HG03045 (cell line): ENCODE measurements at regions not wholly inside any gene's neighbourhood (a gene's known extent, or its start where the extent isn't known, plus 50 kb on each side); places are given as distances from the start of the nearest gene placed in this dataset.
A peak's percentile ranks its signal among the peaks of the same experiment; 100 is the strongest.

Experiments
- ATAC-seq: cut with Tn5 transposase; IDR thresholded peaks from one replicate; pipeline ENCODE4 v1.9.1; 2021; ENCODE audit warnings: mild to moderate bottlenecking, moderate library complexity; ENCODE audit not compliant: unreplicated experiment

GRCh38 chr5:121296356-121296755, 555.3 kb upstream of the FTMT start:
- no peak for ATAC-seq

GRCh38 chr5:121299153-121299552, 552.5 kb upstream of the FTMT start:
- no peak for ATAC-seq

- ATAC-seq: no peak
Observed at GRCh38 chr5:121304838-121305237, 546.8 kb upstream of the FTMT start.

GRCh38 chr5:121313886-121314285, 537.8 kb upstream of the FTMT start:
- no peak for ATAC-seq

- ATAC-seq: no peak
Observed at GRCh38 chr5:121315786-121316185, 535.9 kb upstream of the FTMT start.

GRCh38 chr5:121319292-121319691, 532.4 kb upstream of the FTMT start:
- ATAC-seq: no peak

GRCh38 chr5:121325930-121326329, 525.8 kb upstream of the FTMT start:
- ATAC-seq: no peak

GRCh38 chr5:121350181-121350930, 501.3 kb upstream of the FTMT start:
- ATAC-seq: no peak

- ATAC-seq: no peak
Observed at GRCh38 chr5:121366515-121366914, 485.2 kb upstream of the FTMT start.

GRCh38 chr5:121373371-121373770, 478.3 kb upstream of the FTMT start:
- no peak for ATAC-seq

- ATAC-seq: no peak
Observed at GRCh38 chr5:121377461-121377860, 474.2 kb upstream of the FTMT start.

- no peak for ATAC-seq
Observed at GRCh38 chr5:121378046-121378445, 473.6 kb upstream of the FTMT start.

GRCh38 chr5:121378559-121379359, 472.9 kb upstream of the FTMT start:
- no peak for ATAC-seq

GRCh38 chr5:121380066-121380465, 471.6 kb upstream of the FTMT start:
- ATAC-seq: no peak

GRCh38 chr5:121384359-121384758, 467.3 kb upstream of the FTMT start:
- ATAC-seq: no peak

- ATAC-seq: no peak
Observed at GRCh38 chr5:121386334-121386733, 465.3 kb upstream of the FTMT start.

- no peak for ATAC-seq
Observed at GRCh38 chr5:121396716-121397115, 455.0 kb upstream of the FTMT start.

GRCh38 chr5:121399879-121400278, 451.8 kb upstream of the FTMT start:
- ATAC-seq: peak; percentile 81

GRCh38 chr5:121408778-121409177, 442.9 kb upstream of the FTMT start:
- ATAC-seq: no peak

- no peak for ATAC-seq
Observed at GRCh38 chr5:121415270-121415669, 436.4 kb upstream of the FTMT start.

- no peak for ATAC-seq
Observed at GRCh38 chr5:121421646-121422045, 430.0 kb upstream of the FTMT start.

- ATAC-seq: no peak
Observed at GRCh38 chr5:121424976-121425375, 426.7 kb upstream of the FTMT start.
